ENCODE measurements at regions not wholly inside any gene's neighbourhood (a gene's known extent, or its start where the extent isn't known, plus 50 kb on each side); places are given as distances from the start of the nearest gene placed in this dataset.

DNA sequence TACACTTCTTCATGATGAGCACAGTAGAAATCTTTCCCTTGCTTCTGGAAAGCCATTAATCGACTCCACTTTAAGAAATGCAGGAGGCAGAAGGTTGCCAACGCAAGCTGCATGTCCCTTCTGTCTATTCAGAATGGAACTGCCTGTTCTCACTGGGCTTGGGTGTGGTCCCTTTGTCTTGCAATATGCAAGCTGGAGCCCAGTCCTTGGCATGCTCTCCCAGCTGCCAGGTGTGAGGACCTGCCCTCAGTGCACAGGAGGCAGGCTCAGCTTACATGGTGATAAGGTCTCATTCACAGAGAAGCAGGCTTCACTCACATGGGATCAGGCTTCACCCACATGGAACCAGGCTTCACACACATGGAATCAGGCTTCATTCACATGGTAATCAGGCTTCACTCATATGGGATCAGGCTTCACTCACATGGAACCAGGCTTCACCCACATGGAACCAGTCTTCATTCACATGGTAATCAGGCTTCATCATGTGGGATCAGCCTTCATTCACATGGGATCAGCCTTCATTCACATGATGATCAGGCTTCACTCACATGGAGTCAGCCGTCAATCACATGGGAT, 59.2 kb upstream of the USP47 start:
- TF ChIP-seq, protein P1, sequence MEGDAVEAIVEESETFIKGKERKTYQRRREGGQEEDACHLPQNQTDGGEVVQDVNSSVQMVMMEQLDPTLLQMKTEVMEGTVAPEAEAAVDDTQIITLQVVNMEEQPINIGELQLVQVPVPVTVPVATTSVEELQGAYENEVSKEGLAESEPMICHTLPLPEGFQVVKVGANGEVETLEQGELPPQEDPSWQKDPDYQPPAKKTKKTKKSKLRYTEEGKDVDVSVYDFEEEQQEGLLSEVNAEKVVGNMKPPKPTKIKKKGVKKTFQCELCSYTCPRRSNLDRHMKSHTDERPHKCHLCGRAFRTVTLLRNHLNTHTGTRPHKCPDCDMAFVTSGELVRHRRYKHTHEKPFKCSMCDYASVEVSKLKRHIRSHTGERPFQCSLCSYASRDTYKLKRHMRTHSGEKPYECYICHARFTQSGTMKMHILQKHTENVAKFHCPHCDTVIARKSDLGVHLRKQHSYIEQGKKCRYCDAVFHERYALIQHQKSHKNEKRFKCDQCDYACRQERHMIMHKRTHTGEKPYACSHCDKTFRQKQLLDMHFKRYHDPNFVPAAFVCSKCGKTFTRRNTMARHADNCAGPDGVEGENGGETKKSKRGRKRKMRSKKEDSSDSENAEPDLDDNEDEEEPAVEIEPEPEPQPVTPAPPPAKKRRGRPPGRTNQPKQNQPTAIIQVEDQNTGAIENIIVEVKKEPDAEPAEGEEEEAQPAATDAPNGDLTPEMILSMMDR (IDR thresholded peaks at IDR 0.05; ENCODE audit: extremely low read depth in 1 of 2, insufficient read depth in 1 of 2, low read depth in 1 of 2, low read length in 2 of 2): no peak
- TF ChIP-seq POLR2AphosphoS5 (IDR thresholded peaks at IDR 0.05; ENCODE audit: insufficient read depth, low read depth, low read length) (no peak), POLR2A (IDR thresholded peaks at IDR 0.05; ENCODE audit: low read depth, low read length) (no peak)

Measured in endothelial cell of umbilical vein (primary cell).